ENCODE measurements at regions not wholly inside any gene's neighbourhood (a gene's known extent, or its start where the extent isn't known, plus 50 kb on each side); places are given as distances from the start of the nearest gene placed in this dataset.

DNA sequence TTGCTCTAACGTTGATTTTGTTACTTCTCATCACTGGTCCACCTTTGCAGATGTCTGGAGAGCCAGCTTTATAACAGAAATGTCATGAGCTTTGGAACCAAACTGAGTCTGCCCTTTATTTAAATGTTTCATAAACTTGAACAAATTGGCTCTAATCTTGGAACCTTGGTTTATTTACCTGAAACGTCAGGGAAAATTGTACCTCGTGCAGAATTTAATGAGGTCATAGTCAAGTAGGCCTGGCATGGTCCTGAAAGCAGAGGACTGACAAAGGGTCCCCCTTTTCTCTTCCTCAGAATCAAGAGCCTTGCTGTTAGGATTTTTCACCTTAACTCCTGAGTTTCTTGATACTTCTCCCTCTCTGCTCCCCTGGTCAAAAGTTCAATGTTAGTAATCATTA, 828.0 kb downstream of the GRID1 start:
- Histone ChIP-seq H3K4me1 (ENCODE audit: insufficient read depth, low read length) (no peaks in the 10 kb centered on the region), H3K27ac (ENCODE audit: insufficient read length, low read depth, low read length) (no peak overlapping the region), H3K9me3 (ENCODE audit: control insufficient read depth, low read depth, low read length) (no peaks in the 10 kb centered on the region), H4K8ac (replicated peaks; ENCODE audit: insufficient read length, low read depth, low read length) (no peak overlapping the region), H3K23ac (ENCODE audit: insufficient read length, low read depth, low read length) (no peak overlapping the region), H2AK5ac (ENCODE audit: insufficient read length, low read length) (no peak overlapping the region), H2BK20ac (ENCODE audit: low read depth, low read length, poor library complexity, severe bottlenecking) (no peak overlapping the region), H4K5ac (ENCODE audit: insufficient read length, low read depth, low read length) (no peak overlapping the region), H3K4me2 (ENCODE audit: insufficient read depth, insufficient read length, low read length) (no peak overlapping the region), H3T11ph (ENCODE audit: low read length) (no peak overlapping the region), H2BK12ac (ENCODE audit: insufficient read length, low read depth, low read length) (no peak overlapping the region), H2BK15ac (ENCODE audit: low read depth, low read length) (no peak overlapping the region), H3K14ac (ENCODE audit: insufficient read depth, low read length) (no peak overlapping the region), H3K18ac (ENCODE audit: insufficient read length, low read depth, low read length) (no peak overlapping the region), H3K27me3 (ENCODE audit: insufficient read depth, low read length) (no peaks in the 10 kb centered on the region), H2BK120ac (ENCODE audit: low read depth, low read length, poor library complexity, severe bottlenecking) (no peak overlapping the region), H2AFZ (ENCODE audit: low read length) (no peak overlapping the region), H3K79me1 (ENCODE audit: insufficient read depth, low read depth, low read length, poor library complexity, severe bottlenecking) (no peaks in the 10 kb centered on the region), H3K56ac (ENCODE audit: insufficient read length, low read depth, low read length) (no peak overlapping the region), H4K91ac (ENCODE audit: insufficient read length, low read depth, low read length) (no peak overlapping the region), H3K4ac (ENCODE audit: low read depth, low read length) (no peak overlapping the region), H2BK5ac (ENCODE audit: insufficient read length, low read length) (no peak overlapping the region), H3K23me2 (ENCODE audit: insufficient read length, low read depth, low read length, poor library complexity, severe bottlenecking) (no peaks in the 10 kb centered on the region), H3K79me2 (ENCODE audit: insufficient read depth, low read length) (no peaks in the 10 kb centered on the region), H3K9ac (ENCODE audit: extremely low read depth, insufficient read length, low read length) (no peak overlapping the region), H4K20me1 (ENCODE audit: control insufficient read depth, insufficient read depth, insufficient read length) (no peaks in the 10 kb centered on the region)
- Mint-ChIP-seq H3K27me3 (ENCODE audit: low read depth) (no peaks in the 10 kb centered on the region), H3K27ac (no peak overlapping the region), H3K4me1 (peaks cover 14 to 26% of the 10 kb centered on the region in 2 experiments), H3K36me3 (ENCODE audit: insufficient read depth in 1 of 3, low read depth in 3 of 3) (no peaks in the 10 kb centered on the region), H3K9me3 (no peaks in the 10 kb centered on the region; a peak in 1 of 5 replicates), H3K4me3 (no peak overlapping the region)
- TF ChIP-seq, protein P1, sequence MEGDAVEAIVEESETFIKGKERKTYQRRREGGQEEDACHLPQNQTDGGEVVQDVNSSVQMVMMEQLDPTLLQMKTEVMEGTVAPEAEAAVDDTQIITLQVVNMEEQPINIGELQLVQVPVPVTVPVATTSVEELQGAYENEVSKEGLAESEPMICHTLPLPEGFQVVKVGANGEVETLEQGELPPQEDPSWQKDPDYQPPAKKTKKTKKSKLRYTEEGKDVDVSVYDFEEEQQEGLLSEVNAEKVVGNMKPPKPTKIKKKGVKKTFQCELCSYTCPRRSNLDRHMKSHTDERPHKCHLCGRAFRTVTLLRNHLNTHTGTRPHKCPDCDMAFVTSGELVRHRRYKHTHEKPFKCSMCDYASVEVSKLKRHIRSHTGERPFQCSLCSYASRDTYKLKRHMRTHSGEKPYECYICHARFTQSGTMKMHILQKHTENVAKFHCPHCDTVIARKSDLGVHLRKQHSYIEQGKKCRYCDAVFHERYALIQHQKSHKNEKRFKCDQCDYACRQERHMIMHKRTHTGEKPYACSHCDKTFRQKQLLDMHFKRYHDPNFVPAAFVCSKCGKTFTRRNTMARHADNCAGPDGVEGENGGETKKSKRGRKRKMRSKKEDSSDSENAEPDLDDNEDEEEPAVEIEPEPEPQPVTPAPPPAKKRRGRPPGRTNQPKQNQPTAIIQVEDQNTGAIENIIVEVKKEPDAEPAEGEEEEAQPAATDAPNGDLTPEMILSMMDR (conservative IDR thresholded peaks at IDR 0.05), result no peak
- DNase-seq, result no peak
- WGBS (ENCODE audit: extremely low coverage, insufficient read length, low lambda C conversion rate), result no CpG with 5 or more reads among the region's 3 CpGs

Measured in H9 (cell line).